WTC11 (cell line): ENCODE measurements at regions not wholly inside any gene's neighbourhood (a gene's known extent, or its start where the extent isn't known, plus 50 kb on each side); places are given as distances from the start of the nearest gene placed in this dataset.

Source experiments
- ATAC-seq: fragments of 200-7000 bp; cut with Tn5 transposase; 2 replicates; pipeline ENCODE4 v1.10.0; 2021; ENCODE audit warnings: mild to moderate bottlenecking, moderate library complexity
- CTCF ChIA-PET: fragments of 300-600 bp; sonication (Branson Sonifier 250); formaldehyde crosslinking; loops from one replicate; lab custom pipeline; 2021; ENCODE audit warnings: antibody characterized with exemption; lab: Charles Lee
- POLR2A ChIA-PET: fragments of 350-600 bp; sonication (Branson Sonifier 250); formaldehyde crosslinking; loops from one replicate; lab custom pipeline; 2021; ENCODE audit warnings: antibody characterized with exemption; lab: Charles Lee
- DNase-seq: peaks from one replicate; pipeline ENCODE4 v3.0.0; 2021; ENCODE audit warnings: low spot score
- H3K27ac Mint-ChIP-seq: 2 replicates; pipeline ENCODE4 v1.8.0; 2021; ENCODE audit warnings: mixed read lengths
- H3K27me3 Mint-ChIP-seq: 2 replicates; pipeline ENCODE4 v1.8.0; 2021; ENCODE audit warnings: low read depth, mild to moderate bottlenecking, moderate library complexity, mixed read lengths
- H3K36me3 Mint-ChIP-seq: 2 replicates; pipeline ENCODE4 v1.8.0; 2021; ENCODE audit warnings: mixed read lengths
- H3K4me1 Mint-ChIP-seq: 2 replicates; pipeline ENCODE4 v1.8.0; 2022; ENCODE audit warnings: mixed read lengths
- H3K4me3 Mint-ChIP-seq: 2 replicates; pipeline ENCODE4 v1.8.0; 2021; ENCODE audit warnings: mild to moderate bottlenecking, moderate library complexity, mixed read lengths
- H3K9me3 Mint-ChIP-seq: 2 replicates; pipeline ENCODE4 v1.8.0; 2021; ENCODE audit warnings: mixed read lengths
- AR ChIP-seq: fragments of 250-450 bp; sonication (Bioruptor Pico); IDR thresholded peaks from 2 replicates; pipeline ENCODE4 v1.9.0; 2021; ENCODE audit warnings: mild to moderate bottlenecking
- ATF1 ChIP-seq: sonication (generic); formaldehyde crosslinking; IDR thresholded peaks from 2 replicates; pipeline ENCODE4 v1.8.1; 2023; ENCODE audit warnings: mild to moderate bottlenecking, moderate library complexity, missing genetic modification reagents
- E2F1 ChIP-seq: sonication (generic); formaldehyde crosslinking; IDR thresholded peaks from 2 replicates; pipeline ENCODE4 v1.8.0; 2022; ENCODE audit warnings: mild to moderate bottlenecking, missing genetic modification reagents
- ERG ChIP-seq: fragments of 250-450 bp; sonication (Bioruptor Pico); IDR thresholded peaks from 2 replicates; pipeline ENCODE4 v1.8.0; 2021; ENCODE audit warnings: mild to moderate bottlenecking
- ESRRA ChIP-seq: sonication (generic); formaldehyde crosslinking; IDR thresholded peaks from 2 replicates; pipeline ENCODE4 v1.8.1; 2022; ENCODE audit warnings: mild to moderate bottlenecking, missing genetic modification reagents, borderline replicate concordance
- GABPB1 ChIP-seq: sonication (generic); formaldehyde crosslinking; IDR thresholded peaks from 2 replicates; pipeline ENCODE4 v1.8.1; 2023; ENCODE audit warnings: mild to moderate bottlenecking, missing genetic modification reagents
- IRF2 ChIP-seq: sonication (generic); formaldehyde crosslinking; IDR thresholded peaks from 2 replicates; pipeline ENCODE4 v1.8.0; 2022; ENCODE audit warnings: low read depth, missing genetic modification reagents, borderline replicate concordance
- JUN ChIP-seq: sonication (generic); formaldehyde crosslinking; IDR thresholded peaks from 2 replicates; pipeline ENCODE4 v1.8.0; 2023; ENCODE audit warnings: mild to moderate bottlenecking, missing genetic modification reagents
- NR1H2 ChIP-seq: sonication (generic); formaldehyde crosslinking; IDR thresholded peaks from 2 replicates; pipeline ENCODE4 v1.9.0; 2021; ENCODE audit warnings: mild to moderate bottlenecking, moderate library complexity, missing genetic modification reagents
- NR3C1 ChIP-seq: sonication (generic); formaldehyde crosslinking; conservative IDR thresholded peaks from 2 replicates; pipeline ENCODE4 v1.8.1; 2023; ENCODE audit warnings: low read depth, mild to moderate bottlenecking, missing genetic modification reagents
- RELA ChIP-seq: sonication (generic); formaldehyde crosslinking; IDR thresholded peaks from 2 replicates; pipeline ENCODE4 v1.8.1; 2022; ENCODE audit warnings: missing genetic modification reagents, mild to moderate bottlenecking, borderline replicate concordance
- SMAD3 ChIP-seq: sonication (generic); formaldehyde crosslinking; IDR thresholded peaks from 2 replicates; pipeline ENCODE4 v1.8.0; 2022; ENCODE audit warnings: missing genetic modification reagents, mild to moderate bottlenecking, borderline replicate concordance
- USF2 ChIP-seq: sonication (generic); formaldehyde crosslinking; IDR thresholded peaks from 2 replicates; pipeline ENCODE4 v1.8.1; 2023; ENCODE audit warnings: mild to moderate bottlenecking, missing genetic modification reagents, moderate library complexity
- ZNF317 ChIP-seq: sonication (generic); formaldehyde crosslinking; IDR thresholded peaks from 2 replicates; pipeline ENCODE4 v1.8.1; 2023; ENCODE audit warnings: low read depth, mild to moderate bottlenecking, moderate library complexity, missing genetic modification reagents, borderline replicate concordance
- TF ChIP-seq, protein P1 (sequence below): sonication (generic); formaldehyde crosslinking; IDR thresholded peaks from 2 replicates; pipeline ENCODE4 v1.8.0; 2023; ENCODE audit warnings: missing genetic modification reagents
- TF ChIP-seq, protein P2 (sequence below): fragments of 250-450 bp; sonication (Bioruptor Pico); IDR thresholded peaks from 2 replicates; pipeline ENCODE4 v1.9.0; 2021; ENCODE audit warnings: mild to moderate bottlenecking

GRCh38 chr12:76259106-76259505, 89.1 kb downstream of the BBS10 start (continued):
- no peak for TF ChIP-seq USF2

- POLR2A ChIA-PET: no interaction called here
- ATAC-seq: no peak
- H3K27me3 Mint-ChIP-seq: no peaks in the 10 kb centered on the region
Observed at GRCh38 chr12:76256904-76257303, 91.3 kb downstream of the BBS10 start.

GRCh38 chr12:76256321-76256720, 91.9 kb downstream of the BBS10 start:
- no peaks in the 10 kb centered on the region for H3K27me3 Mint-ChIP-seq

More at GRCh38 chr12:76256904-76257303, 91.3 kb downstream of the BBS10 start:
- Mint-ChIP-seq H3K27ac (no peak overlapping the region), H3K36me3 (0 out of 2 replicates have a peak, but pooled peaks cover 3% of the 10 kb centered on the region), H3K4me1 (peaks cover 11% of the 10 kb centered on the region), H3K9me3 (peaks cover 10% of the 10 kb centered on the region), H3K4me3 (no peak overlapping the region)
- TF ChIP-seq RELA (CRISPR knock-in tag): no peak
- TF ChIP-seq NR1H2: no peak
- TF ChIP-seq, protein P1, sequence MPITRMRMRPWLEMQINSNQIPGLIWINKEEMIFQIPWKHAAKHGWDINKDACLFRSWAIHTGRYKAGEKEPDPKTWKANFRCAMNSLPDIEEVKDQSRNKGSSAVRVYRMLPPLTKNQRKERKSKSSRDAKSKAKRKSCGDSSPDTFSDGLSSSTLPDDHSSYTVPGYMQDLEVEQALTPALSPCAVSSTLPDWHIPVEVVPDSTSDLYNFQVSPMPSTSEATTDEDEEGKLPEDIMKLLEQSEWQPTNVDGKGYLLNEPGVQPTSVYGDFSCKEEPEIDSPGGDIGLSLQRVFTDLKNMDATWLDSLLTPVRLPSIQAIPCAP: no peak
- TF ChIP-seq AR (CRISPR knock-in tag): no peak
- TF ChIP-seq ZNF317 (CRISPR knock-in tag): no peak
- no peak for TF ChIP-seq ESRRA (CRISPR knock-in tag)
- no peak for DNase-seq
- CTCF ChIA-PET: no interaction called here

DNA sequence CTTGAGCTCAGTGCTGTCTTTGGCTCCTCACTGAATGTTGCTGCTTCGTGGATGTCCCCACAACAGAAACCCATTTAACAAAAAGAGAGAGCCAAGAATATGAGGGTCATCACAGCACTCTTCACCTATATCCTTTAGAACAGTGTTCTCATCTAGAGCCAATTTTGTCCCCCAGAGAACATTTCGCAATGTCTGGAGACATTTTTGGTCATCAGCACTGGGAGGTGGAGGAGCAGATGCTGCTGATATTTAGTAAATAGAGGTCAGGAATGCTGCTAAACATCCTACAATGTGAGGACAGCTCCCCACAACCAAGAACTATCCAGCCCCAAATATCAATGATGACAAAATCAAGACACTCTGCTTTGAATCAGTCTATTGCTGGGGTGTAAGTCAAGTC, 92.5 kb downstream of the BBS10 start:
- no peak overlapping the region for H3K27ac Mint-ChIP-seq
- CTCF ChIA-PET: no interaction called here
- DNase-seq: no peak
- no peak for ATAC-seq
- H3K4me1 Mint-ChIP-seq: peaks cover 12% of the 10 kb centered on the region
- no peak overlapping the region for H3K4me3 Mint-ChIP-seq
- POLR2A ChIA-PET: no interaction called here
- H3K9me3 Mint-ChIP-seq: 0 out of 2 replicates have a peak, but pooled peaks cover 4% of the 10 kb centered on the region
- no peaks in the 10 kb centered on the region for H3K27me3 Mint-ChIP-seq
- H3K36me3 Mint-ChIP-seq: no peaks in the 10 kb centered on the region
- TF ChIP-seq NR3C1 (CRISPR knock-in tag): no peak
- no peak for TF ChIP-seq JUN (CRISPR knock-in tag)
- no peak for TF ChIP-seq E2F1
- no peak for TF ChIP-seq ESRRA (CRISPR knock-in tag)
- no peak for TF ChIP-seq ERG
- TF ChIP-seq AR (CRISPR knock-in tag): no peak
- TF ChIP-seq, protein P1: no peak

More at GRCh38 chr12:76256321-76256720, 91.9 kb downstream of the BBS10 start:
- 0 out of 2 replicates have a peak, but pooled peaks cover 4% of the 10 kb centered on the region for H3K9me3 Mint-ChIP-seq
- H3K27ac Mint-ChIP-seq: no peak overlapping the region
- H3K4me3 Mint-ChIP-seq: no peak overlapping the region
- CTCF ChIA-PET: no interaction called here
- TF ChIP-seq GABPB1 (CRISPR knock-in tag): no peak
- TF ChIP-seq ATF1 (CRISPR knock-in tag): no peak
- TF ChIP-seq, protein P2, sequence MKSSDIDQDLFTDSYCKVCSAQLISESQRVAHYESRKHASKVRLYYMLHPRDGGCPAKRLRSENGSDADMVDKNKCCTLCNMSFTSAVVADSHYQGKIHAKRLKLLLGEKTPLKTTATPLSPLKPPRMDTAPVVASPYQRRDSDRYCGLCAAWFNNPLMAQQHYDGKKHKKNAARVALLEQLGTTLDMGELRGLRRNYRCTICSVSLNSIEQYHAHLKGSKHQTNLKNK (CRISPR knock-in tag): no peak
- no peak for TF ChIP-seq E2F1
- no peak for TF ChIP-seq ESRRA (CRISPR knock-in tag)
- no peak for TF ChIP-seq IRF2 (CRISPR knock-in tag)
- TF ChIP-seq SMAD3 (CRISPR knock-in tag): no peak
- POLR2A ChIA-PET: no interaction called here
- no peaks in the 10 kb centered on the region for H3K36me3 Mint-ChIP-seq
- ATAC-seq: no peak
- no peak for DNase-seq
- H3K4me1 Mint-ChIP-seq: peaks cover 11% of the 10 kb centered on the region
